Keratinocyte (primary cell): ENCODE measurements at regions not wholly inside any gene's neighbourhood (a gene's known extent, or its start where the extent isn't known, plus 50 kb on each side); places are given as distances from the start of the nearest gene placed in this dataset.

ENCODE experiments used
- DNase-seq: peaks from one replicate; pipeline ENCODE4 v3.0.0-alpha.2; 2011; ENCODE audit warnings: low read depth, missing footprints, low spot score
- FAIRE-seq: peaks from 2 replicates; lab custom pipeline; 2011; peaks lifted over from hg19 to GRCh38; lab: Jason Lieb, UNC
- H2AFZ ChIP-seq: 2 replicates; pipeline ENCODE4 v1.6.0; 2012; ENCODE audit warnings: low read length, control low read depth, inconsistent platforms; ENCODE audit not compliant: control insufficient read depth
- H3K27ac ChIP-seq: 2 replicates; pipeline ENCODE4 v1.5.1; 2011; ENCODE audit warnings: low read length; ENCODE audit not compliant: control insufficient read depth, insufficient read depth
- H3K27me3 ChIP-seq: 3 replicates; pipeline ENCODE4 v1.6.0; 2011; ENCODE audit warnings: low read length; ENCODE audit not compliant: control insufficient read depth, insufficient read depth; ENCODE audit errors: extremely low read depth
- H3K36me3 ChIP-seq, 2 experiments: 2 replicates in 1 of 2; 3 replicates in 1 of 2; pipeline ENCODE4 v1.5.1; 2011; ENCODE audit warnings: low read length in 2 of 2, mild to moderate bottlenecking in 1 of 2; ENCODE audit not compliant: control insufficient read depth in 2 of 2, insufficient read depth in 2 of 2; ENCODE audit errors: extremely low read depth in 1 of 2
- H3K4me1 ChIP-seq: 3 replicates; pipeline ENCODE4 v1.5.1; 2011; ENCODE audit warnings: low read length; ENCODE audit not compliant: control insufficient read depth, insufficient read depth; ENCODE audit errors: extremely low read depth
- H3K4me2 ChIP-seq: 3 replicates; pipeline ENCODE4 v1.6.0; 2011; ENCODE audit warnings: low read depth, low read length; ENCODE audit not compliant: control insufficient read depth, insufficient read depth; ENCODE audit errors: extremely low read depth
- H3K4me3 ChIP-seq, 3 experiments: fragments of 200-600 bp in 1 of 3; sonication (generic) in 1 of 3; 2 replicates in 2 of 3; 3 replicates in 1 of 3; pipeline ENCODE4 v1.5.1; 2011 to 2016; ENCODE audit warnings: low read length in 3 of 3, mild to moderate bottlenecking in 3 of 3, control low read depth in 2 of 3, inconsistent platforms in 1 of 3, low read depth in 1 of 3, mixed read lengths in 1 of 3, mixed run types in 1 of 3, moderate library complexity in 1 of 3; ENCODE audit not compliant: control insufficient read depth in 2 of 3, insufficient read depth in 2 of 3; ENCODE audit errors: extremely low read depth in 1 of 3
- H3K79me2 ChIP-seq: 2 replicates; pipeline ENCODE4 v1.6.0; 2012; ENCODE audit warnings: low read length; ENCODE audit not compliant: control insufficient read depth, insufficient read depth
- H3K9ac ChIP-seq: 3 replicates; pipeline ENCODE4 v1.6.0; 2011; ENCODE audit warnings: low read length; ENCODE audit not compliant: control insufficient read depth, insufficient read depth; ENCODE audit errors: extremely low read depth
- H3K9me1 ChIP-seq: 3 replicates; pipeline ENCODE4 v1.6.0; 2011; ENCODE audit warnings: low read length; ENCODE audit not compliant: control insufficient read depth, insufficient read depth; ENCODE audit errors: extremely low read depth
- H3K9me3 ChIP-seq: 2 replicates; pipeline ENCODE4 v1.5.1; 2012; ENCODE audit warnings: low read depth, low read length; ENCODE audit not compliant: control insufficient read depth
- H4K20me1 ChIP-seq: 3 replicates; pipeline ENCODE4 v1.6.0; 2011; ENCODE audit warnings: low read length; ENCODE audit not compliant: control insufficient read depth, insufficient read depth; ENCODE audit errors: extremely low read depth
- CTCF ChIP-seq, 3 experiments: IDR thresholded peaks in 1 of 3; conservative IDR thresholded peaks in 1 of 3; optimal IDR thresholded peaks in 1 of 3; 2 replicates in 2 of 3; 3 replicates in 1 of 3; pipeline versions ENCODE3 to v1.5.1; 2011; ENCODE audit warnings: low read length in 3 of 3, mild to moderate bottlenecking in 3 of 3, moderate library complexity in 2 of 3, control low read depth in 1 of 3, inconsistent platforms in 1 of 3; ENCODE audit not compliant: insufficient read depth in 2 of 3; ENCODE audit errors: extremely low read depth in 1 of 3
- EZH2 ChIP-seq: IDR thresholded peaks from one replicate; pipeline ENCODE4 v1.6.1; 2012; ENCODE audit warnings: inconsistent platforms, mild to moderate bottlenecking, low read length, moderate library complexity
- dilution Hi-C: fragments of 300-500 bp; cut with MboI; formaldehyde crosslinking; loops from one replicate; pipeline ENCODE4 v1.7.0; 2020; ENCODE audit warnings: low sequenced_read_pairs; ENCODE audit not compliant: extremely low pct_ligation_motif_present

- no peak for DNase-seq
- Histone ChIP-seq H3K9ac (no peak overlapping the region), H3K79me2 (no peaks in the 10 kb centered on the region), H4K20me1 (no peaks in the 10 kb centered on the region), H3K27me3 (no peaks in the 10 kb centered on the region), H3K9me3 (no peaks in the 10 kb centered on the region), H3K27ac (no peak overlapping the region), H3K36me3 (no peaks in the 10 kb centered on the region), H3K4me3 (no peak overlapping the region), H3K4me2 (no peak overlapping the region), H3K9me1 (no peaks in the 10 kb centered on the region), H2AFZ (no peak overlapping the region), H3K4me1 (no peaks in the 10 kb centered on the region)
- dilution Hi-C loops = no loop called here
- FAIRE-seq = no peak
- TF ChIP-seq CTCF (optimal IDR thresholded peaks at IDR 0.05 in 1 of 3, IDR thresholded peaks at IDR 0.05 in 1 of 3, conservative IDR thresholded peaks at IDR 0.05 in 1 of 3; ENCODE audit: extremely low read depth in 1 of 3, insufficient read depth in 2 of 3, low read length in 3 of 3) (no peak), EZH2 (no peak)
Observed at GRCh38 chr12:112710414-112710813, 81.1 kb upstream of the RPH3A start.

GRCh38 chr12:112711026-112711425, 80.5 kb upstream of the RPH3A start:
- DNase-seq (no peak), FAIRE-seq (no peak)
- Histone ChIP-seq H3K4me1 (no peaks in the 10 kb centered on the region), H3K9me3 (no peaks in the 10 kb centered on the region), H3K9ac (no peak overlapping the region), H3K27me3 (no peaks in the 10 kb centered on the region), H4K20me1 (no peaks in the 10 kb centered on the region), H3K4me2 (no peak overlapping the region), H2AFZ (no peak overlapping the region), H3K9me1 (no peaks in the 10 kb centered on the region), H3K27ac (no peak overlapping the region), H3K79me2 (no peaks in the 10 kb centered on the region), H3K4me3 (no peak overlapping the region), H3K36me3 (no peaks in the 10 kb centered on the region)
- dilution Hi-C loops = no loop called here
- TF ChIP-seq CTCF (optimal IDR thresholded peaks at IDR 0.05 in 1 of 3, IDR thresholded peaks at IDR 0.05 in 1 of 3, conservative IDR thresholded peaks at IDR 0.05 in 1 of 3; ENCODE audit: extremely low read depth in 1 of 3, insufficient read depth in 2 of 3, low read length in 3 of 3) = no peak
- TF ChIP-seq EZH2 = no peak
